Testis (tissue), 2 donors: ENCODE measurements at regions not wholly inside any gene's neighbourhood (a gene's known extent, or its start where the extent isn't known, plus 50 kb on each side); places are given as distances from the start of the nearest gene placed in this dataset.
"Not testable (repeated sequence)": the region's sequence is repeated elsewhere in the genome, so short reads cannot be mapped to it uniquely, and the experiment has no call there.

Experiments
- DNase-seq: peaks from one replicate; pipeline ENCODE4 v3.0.0-alpha.2; 2019
- H3K27ac ChIP-seq, 2 donors: fragments of 200-600 bp; sonication (generic); one replicate each; pipeline ENCODE4 v1.5.1; 2019
- H3K27me3 ChIP-seq: fragments of 200-600 bp; sonication (generic); one replicate; pipeline ENCODE4 v1.5.1; 2019
- H3K36me3 ChIP-seq: fragments of 200-600 bp; sonication (generic); one replicate; pipeline ENCODE4 v1.5.1; 2017; ENCODE audit warnings: low read depth; ENCODE audit errors: missing control alignments
- H3K4me1 ChIP-seq: fragments of 200-600 bp; sonication (generic); one replicate; pipeline ENCODE4 v1.5.1; 2019
- H3K4me3 ChIP-seq, 2 donors: fragments of 200-600 bp; sonication (generic); one replicate each; pipeline ENCODE4 v1.5.1; 2017 to 2019
- H3K9me3 ChIP-seq: fragments of 200-600 bp; sonication (generic); one replicate; pipeline ENCODE4 v1.5.1; 2017
- POLR2A ChIP-seq: fragments of 450-650 bp; IDR thresholded peaks from one replicate; pipeline ENCODE4 v1.6.1; 2017; ENCODE audit warnings: antibody characterized with exemption, mild to moderate bottlenecking, moderate library complexity
- WGBS, 2 donors: methylation state at CpG; one replicate each; pipeline ENCODE4 v1.1.5; 2018; 5-methylcytosine and 5-hydroxymethylcytosine counted together
- intact Hi-C: fragments of 100-400 bp; cut with DNase I; formaldehyde crosslinking; loops from one replicate; pipeline ENCODE4 v1.15.1; 2023; ENCODE audit warnings: low total_unique reads
- TF ChIP-seq, protein P1 (sequence below), 3 experiments: fragments of 450-650 bp in 2 of 3; fragments of 200-600 bp in 1 of 3; sonication (generic) in 1 of 3; IDR thresholded peaks; one replicate each; pipeline ENCODE4 v1.5.1; 2016 to 2019; ENCODE audit warnings: antibody characterized with exemption in 3 of 3, mild to moderate bottlenecking in 2 of 3, moderate library complexity in 1 of 3

DNA sequence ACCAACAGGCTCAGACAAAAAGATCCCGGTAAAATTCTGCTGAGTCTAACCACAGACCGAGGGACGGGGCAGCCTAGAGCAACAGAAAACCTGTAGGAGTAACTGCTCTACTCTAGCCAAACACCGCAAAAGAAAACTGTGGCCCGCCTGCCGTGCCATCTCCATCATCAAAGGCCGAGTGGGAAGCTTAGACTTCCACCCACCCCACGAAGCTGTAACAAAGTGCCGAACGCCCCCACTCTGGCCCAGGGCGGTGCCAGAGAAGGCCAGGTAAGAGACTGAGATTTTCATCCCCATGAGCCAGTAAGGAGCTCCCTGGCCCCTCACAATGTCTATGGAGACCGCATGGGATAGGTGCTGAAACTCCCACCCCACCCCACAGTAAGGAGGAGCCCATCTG, 231.9 kb upstream of the COX10 start:
- H3K9me3 ChIP-seq = no peaks in the 10 kb centered on the region
- H3K4me1 ChIP-seq = no peaks in the 10 kb centered on the region
- intact Hi-C loops = no loop called here
- H3K27ac ChIP-seq = no peak overlapping the region
- H3K4me3 ChIP-seq = no peak overlapping the region
- no peak for DNase-seq
- H3K27me3 ChIP-seq = no peaks in the 10 kb centered on the region
- TF ChIP-seq, protein P1, sequence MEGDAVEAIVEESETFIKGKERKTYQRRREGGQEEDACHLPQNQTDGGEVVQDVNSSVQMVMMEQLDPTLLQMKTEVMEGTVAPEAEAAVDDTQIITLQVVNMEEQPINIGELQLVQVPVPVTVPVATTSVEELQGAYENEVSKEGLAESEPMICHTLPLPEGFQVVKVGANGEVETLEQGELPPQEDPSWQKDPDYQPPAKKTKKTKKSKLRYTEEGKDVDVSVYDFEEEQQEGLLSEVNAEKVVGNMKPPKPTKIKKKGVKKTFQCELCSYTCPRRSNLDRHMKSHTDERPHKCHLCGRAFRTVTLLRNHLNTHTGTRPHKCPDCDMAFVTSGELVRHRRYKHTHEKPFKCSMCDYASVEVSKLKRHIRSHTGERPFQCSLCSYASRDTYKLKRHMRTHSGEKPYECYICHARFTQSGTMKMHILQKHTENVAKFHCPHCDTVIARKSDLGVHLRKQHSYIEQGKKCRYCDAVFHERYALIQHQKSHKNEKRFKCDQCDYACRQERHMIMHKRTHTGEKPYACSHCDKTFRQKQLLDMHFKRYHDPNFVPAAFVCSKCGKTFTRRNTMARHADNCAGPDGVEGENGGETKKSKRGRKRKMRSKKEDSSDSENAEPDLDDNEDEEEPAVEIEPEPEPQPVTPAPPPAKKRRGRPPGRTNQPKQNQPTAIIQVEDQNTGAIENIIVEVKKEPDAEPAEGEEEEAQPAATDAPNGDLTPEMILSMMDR (IDR thresholded peaks at IDR 0.05) = no peak
- TF ChIP-seq POLR2A = no peak
- no peaks in the 10 kb centered on the region for H3K36me3 ChIP-seq
- 80 to 94% methylated on average over 5 to 12 of the region's 12 CpGs for whole genome bisulfite sequencing, 2 donors

DNA sequence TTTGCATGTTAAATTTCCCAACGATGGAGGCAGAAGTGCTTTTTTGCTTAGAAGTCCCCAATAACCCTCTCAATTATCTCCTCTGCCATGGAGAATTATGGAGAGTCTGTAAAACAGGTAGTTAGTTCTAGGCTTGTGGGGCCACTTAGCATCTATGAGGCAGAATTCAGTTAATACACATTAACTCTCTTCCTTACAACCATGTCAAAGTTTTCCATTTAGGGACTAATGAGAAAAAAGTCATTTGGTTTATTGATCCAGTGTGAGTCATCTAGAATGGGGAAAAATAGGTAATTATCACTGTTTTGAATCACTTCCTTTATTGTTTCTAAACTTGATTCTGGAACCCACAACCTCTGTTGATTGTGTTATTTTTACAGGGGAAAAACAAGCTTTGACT, 229.1 kb upstream of the COX10 start:
- Histone ChIP-seq H3K27ac (no peak overlapping the region), H3K36me3 (no peaks in the 10 kb centered on the region), H3K9me3 (no peaks in the 10 kb centered on the region), H3K27me3 (no peaks in the 10 kb centered on the region), H3K4me3 (no peak overlapping the region), H3K4me1 (no peaks in the 10 kb centered on the region)
- 52 to 59% methylated on average over 1 of the region's 1 CpG for WGBS, 2 donors
- DNase-seq = no peak
- intact Hi-C loops = no loop called here
- TF ChIP-seq, protein P1 (IDR thresholded peaks at IDR 0.05) = no peak
- no peak for TF ChIP-seq POLR2A

DNA sequence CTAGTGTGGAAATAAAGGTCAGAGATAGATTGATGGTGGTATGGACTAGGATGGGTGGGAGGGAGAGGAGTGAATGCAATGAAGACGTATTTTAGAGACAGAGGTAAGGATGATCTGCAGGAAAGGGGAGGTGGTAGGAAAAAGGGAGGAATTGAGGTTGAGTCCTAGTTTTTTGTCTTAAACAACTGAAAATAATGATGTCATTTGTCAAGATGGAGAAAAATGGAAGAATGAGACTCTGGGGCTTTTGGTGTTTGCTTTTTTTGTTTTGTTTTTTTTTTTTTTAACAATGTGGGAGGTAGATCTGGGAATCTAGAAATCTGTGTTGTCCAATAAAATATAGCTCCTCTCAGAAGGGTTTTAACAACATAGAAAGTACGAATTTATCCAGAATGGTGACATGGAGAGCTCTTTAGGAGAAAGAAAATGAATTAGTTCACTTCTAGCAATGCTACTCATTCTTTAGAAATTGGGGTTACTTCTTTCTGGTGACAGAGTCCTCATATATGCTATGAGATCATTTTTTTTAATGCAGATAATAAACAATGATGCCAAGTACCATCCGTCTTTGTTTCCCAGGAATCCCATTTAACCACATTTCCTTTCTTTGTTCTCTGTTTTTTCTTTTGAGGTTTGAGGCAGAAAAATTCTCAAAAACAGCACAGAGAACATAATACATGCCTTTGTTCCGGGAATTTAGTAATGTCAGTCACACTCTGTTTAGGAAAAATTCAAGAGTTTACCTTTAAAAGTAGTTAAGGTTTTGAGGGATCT, 225.3 kb upstream of the COX10 start:
- Histone ChIP-seq H3K27me3 (no peaks in the 10 kb centered on the region), H3K27ac (no peak overlapping the region), H3K4me1 (no peaks in the 10 kb centered on the region), H3K36me3 (no peaks in the 10 kb centered on the region), H3K9me3 (no peaks in the 10 kb centered on the region), H3K4me3 (no peak overlapping the region)
- no peak for DNase-seq
- no peak for TF ChIP-seq POLR2A
- TF ChIP-seq, protein P1 (IDR thresholded peaks at IDR 0.05) = no peak
- intact Hi-C loops = no loop called here
- 67 to 85% methylated on average over 4 of the region's 4 CpGs for WGBS, 2 donors

DNA sequence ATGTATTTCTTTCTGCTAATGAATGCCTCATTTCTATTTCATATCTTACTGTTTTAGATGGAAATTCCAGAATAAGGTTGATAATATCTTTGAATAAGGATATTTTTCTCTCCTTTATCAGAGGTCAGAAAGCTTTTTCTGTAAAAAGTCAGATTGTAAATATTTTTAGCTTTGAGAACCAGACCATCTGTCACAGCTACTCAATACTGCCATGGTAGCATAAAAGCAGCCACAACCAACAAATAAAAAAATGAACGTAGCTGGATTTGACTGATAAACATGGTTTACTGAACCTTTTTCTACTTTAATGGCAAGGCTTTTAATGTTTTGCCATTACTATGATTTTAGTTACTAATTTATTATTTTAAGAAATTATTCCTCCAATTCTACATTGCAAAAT, 217.4 kb upstream of the COX10 start:
- no peaks in the 10 kb centered on the region for H3K9me3 ChIP-seq
- H3K27me3 ChIP-seq = no peaks in the 10 kb centered on the region
- H3K4me3 ChIP-seq = no peak overlapping the region
- TF ChIP-seq, protein P1 (IDR thresholded peaks at IDR 0.05) = no peak
- no peak for TF ChIP-seq POLR2A
- DNase-seq = no peak
- H3K4me1 ChIP-seq = no peaks in the 10 kb centered on the region
- H3K36me3 ChIP-seq = no peaks in the 10 kb centered on the region
- no peak overlapping the region for H3K27ac ChIP-seq
- WGBS, 2 donors = 87 to 93% methylated on average over 1 of the region's 1 CpG
- intact Hi-C loops = no loop called here

DNA sequence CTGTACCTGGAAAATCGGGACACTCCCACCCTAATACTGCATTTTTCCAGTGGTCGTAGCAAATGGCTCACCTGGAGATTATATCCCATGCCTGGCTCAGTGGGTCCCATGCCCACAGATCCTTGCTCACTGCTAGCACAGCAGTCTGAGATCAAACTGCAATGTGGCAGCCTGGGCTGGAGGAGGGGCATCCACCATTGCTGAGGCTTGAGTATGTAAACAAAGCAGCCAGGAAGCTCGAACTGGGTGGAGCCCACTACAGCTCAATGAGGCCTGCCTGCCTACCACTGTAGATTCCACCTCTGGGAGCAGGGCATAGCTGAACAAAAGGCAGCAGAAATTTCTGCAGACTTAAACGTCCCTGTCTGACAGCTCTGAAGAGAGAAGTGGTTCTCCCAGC, 213.6 kb upstream of the COX10 start:
- H3K9me3 ChIP-seq, H3K4me3 ChIP-seq, H3K4me1 ChIP-seq, intact Hi-C loops, DNase-seq, H3K27me3 ChIP-seq, H3K36me3 ChIP-seq, H3K27ac ChIP-seq: not testable (repeated sequence)
- 83 to 93% methylated on average over 4 of the region's 4 CpGs for WGBS, 2 donors
